ENCODE measurements at regions not wholly inside any gene's neighbourhood (a gene's known extent, or its start where the extent isn't known, plus 50 kb on each side); places are given as distances from the start of the nearest gene placed in this dataset.

GRCh38 chr12:58580095-58580494 is 340.2 kb downstream of the LRIG3 start:
- TF ChIP-seq CTCF (IDR thresholded peaks at IDR 0.05; ENCODE audit: low read depth, low read length) = no peak
- no peak for TF ChIP-seq EZH2phosphoT487 (IDR thresholded peaks at IDR 0.05; ENCODE audit: low read depth)
